GM12864 (cell line): ENCODE measurements at regions not wholly inside any gene's neighbourhood (a gene's known extent, or its start where the extent isn't known, plus 50 kb on each side); places are given as distances from the start of the nearest gene placed in this dataset.

ENCODE experiments used
- DNase-seq: peaks from one replicate; pipeline ENCODE4 v3.0.0-alpha.2; 2011; ENCODE audit warnings: low read depth
- H3K4me3 ChIP-seq: 2 replicates; pipeline ENCODE4 v1.5.1; 2011; ENCODE audit warnings: mild to moderate bottlenecking, low read depth, low read length, control low read depth
- TF ChIP-seq, protein P1 (sequence below): IDR thresholded peaks from 2 replicates; pipeline ENCODE4 v1.5.1; 2011; ENCODE audit warnings: low read depth, mild to moderate bottlenecking, moderate library complexity, low read length, control low read depth, inconsistent platforms; ENCODE audit errors: missing control alignments

DNA sequence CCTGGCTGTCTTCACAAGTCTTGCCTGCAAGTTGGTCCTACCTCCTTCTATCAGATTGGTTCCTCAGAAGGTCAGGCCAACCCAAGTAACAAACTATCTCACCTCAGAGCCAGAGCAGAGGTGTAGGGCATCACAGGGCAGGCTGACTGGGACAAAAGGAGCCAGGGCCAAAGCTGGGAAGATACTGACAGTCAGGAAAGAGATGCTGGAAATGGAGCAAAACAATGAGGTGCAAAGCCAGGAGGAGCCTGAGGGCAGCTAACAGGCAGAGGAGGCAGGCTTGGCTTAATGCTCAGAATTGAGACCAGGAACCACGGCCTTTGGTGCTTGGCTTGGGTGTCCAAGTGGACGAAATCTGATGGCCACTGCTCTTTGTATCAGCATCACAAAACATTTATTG, 68.4 kb upstream of the PNMA1 start:
- no peak overlapping the region for H3K4me3 ChIP-seq
- no peak for DNase-seq
- TF ChIP-seq, protein P1, sequence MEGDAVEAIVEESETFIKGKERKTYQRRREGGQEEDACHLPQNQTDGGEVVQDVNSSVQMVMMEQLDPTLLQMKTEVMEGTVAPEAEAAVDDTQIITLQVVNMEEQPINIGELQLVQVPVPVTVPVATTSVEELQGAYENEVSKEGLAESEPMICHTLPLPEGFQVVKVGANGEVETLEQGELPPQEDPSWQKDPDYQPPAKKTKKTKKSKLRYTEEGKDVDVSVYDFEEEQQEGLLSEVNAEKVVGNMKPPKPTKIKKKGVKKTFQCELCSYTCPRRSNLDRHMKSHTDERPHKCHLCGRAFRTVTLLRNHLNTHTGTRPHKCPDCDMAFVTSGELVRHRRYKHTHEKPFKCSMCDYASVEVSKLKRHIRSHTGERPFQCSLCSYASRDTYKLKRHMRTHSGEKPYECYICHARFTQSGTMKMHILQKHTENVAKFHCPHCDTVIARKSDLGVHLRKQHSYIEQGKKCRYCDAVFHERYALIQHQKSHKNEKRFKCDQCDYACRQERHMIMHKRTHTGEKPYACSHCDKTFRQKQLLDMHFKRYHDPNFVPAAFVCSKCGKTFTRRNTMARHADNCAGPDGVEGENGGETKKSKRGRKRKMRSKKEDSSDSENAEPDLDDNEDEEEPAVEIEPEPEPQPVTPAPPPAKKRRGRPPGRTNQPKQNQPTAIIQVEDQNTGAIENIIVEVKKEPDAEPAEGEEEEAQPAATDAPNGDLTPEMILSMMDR: no peak

DNA sequence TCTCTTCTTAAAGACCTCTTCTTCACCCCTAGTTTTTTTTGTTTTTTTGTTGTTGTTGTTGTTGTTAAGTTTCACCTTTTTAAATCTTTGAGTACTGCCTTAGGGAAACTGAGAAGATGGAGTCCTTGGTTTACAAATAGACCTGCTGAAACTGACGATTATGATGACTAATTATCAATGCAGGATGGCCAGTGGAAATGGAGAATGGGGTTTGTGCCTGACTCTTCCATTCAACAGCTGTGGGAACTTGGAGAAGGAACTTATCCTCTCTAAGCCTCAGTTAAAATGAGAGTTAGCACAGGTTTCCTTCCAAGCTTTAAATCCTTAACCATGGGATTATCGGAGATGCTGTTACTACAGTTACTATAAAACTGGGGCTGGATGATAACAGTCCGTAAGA, 66.7 kb upstream of the PNMA1 start:
- H3K4me3 ChIP-seq: no peak overlapping the region
- no peak for DNase-seq
- TF ChIP-seq, protein P1: no peak

DNA sequence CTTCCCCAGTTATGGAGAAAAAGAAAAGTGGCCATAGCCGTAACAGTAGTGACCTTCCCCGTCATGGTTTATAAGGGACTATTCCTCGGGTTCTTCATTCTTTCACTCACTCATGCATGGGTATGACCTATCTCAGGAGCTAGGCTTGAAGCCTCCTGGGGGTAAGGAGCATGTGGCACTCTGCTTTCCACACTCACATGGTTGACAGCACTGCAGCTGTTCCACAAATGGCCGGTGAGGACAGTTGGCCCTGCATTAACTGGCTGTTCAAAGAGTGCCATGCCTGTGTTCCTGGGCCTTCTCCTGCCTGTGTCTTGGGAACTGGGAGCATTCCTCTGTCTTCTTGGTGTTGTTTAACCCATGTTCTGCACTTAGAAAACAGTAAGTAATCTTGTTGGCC, 66.2 kb upstream of the PNMA1 start:
- no peak overlapping the region for H3K4me3 ChIP-seq
- DNase-seq: no peak
- TF ChIP-seq, protein P1: no peak

DNA sequence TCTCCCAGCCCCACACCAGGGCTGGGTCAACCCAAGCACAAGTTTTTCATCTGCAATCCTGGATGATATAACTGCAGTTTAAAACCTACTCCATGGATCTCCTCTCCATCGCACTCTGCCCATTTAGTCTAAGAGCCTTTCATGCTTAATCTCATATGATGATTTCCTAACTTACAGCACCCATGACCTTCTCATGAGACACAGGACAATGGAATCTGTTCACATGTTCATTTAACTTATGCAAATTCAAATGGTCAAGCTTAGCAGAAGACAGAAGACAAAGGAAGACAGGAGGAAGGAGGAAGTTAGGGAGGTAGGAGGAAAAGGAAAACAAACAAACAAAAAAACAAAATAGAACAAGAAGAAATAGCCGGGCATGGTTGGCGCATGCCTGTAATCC, 64.6 kb upstream of the PNMA1 start:
- H3K4me3 ChIP-seq: no peak overlapping the region
- TF ChIP-seq, protein P1: no peak

DNA sequence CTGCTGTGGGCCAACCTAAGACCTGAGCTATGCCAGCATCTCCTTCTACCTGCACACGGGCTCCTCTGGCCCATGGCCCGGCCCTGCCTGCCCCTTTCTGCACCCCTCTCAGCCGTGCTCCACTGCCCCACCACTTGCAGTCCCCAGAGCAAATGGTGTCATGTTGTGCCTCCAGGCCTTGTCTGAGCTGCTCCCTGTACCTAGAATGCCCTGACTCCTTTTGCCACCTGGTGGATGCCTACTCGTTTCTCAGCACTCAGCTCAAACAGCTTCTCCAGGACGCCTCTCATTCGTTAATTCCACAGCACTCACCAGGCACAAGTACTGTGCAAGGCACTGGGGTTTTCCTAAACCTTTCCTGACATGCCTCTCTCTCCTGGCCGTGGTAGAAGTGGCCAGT, 63.2 kb upstream of the PNMA1 start:
- no peak for DNase-seq

More for the DNA sequence above, 64.6 kb upstream of the PNMA1 start:
- no peak for DNase-seq

DNA sequence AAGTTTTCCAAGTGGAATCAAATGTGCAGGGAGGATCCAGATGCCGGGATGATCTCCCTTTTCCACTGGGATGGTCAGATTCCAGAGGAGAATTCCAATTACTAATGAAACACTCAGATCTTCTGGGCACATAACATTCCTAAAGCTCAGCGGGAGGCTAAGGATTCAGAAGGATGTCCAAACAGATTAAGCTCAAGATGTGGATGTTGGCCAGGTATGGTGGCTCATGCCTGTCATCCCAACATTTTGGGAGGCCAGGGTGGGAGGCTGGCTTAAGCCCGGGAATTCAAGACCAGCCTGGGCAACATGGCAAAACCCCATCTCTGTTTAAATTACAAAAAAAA, 62.0 kb upstream of the PNMA1 start:
- no peak overlapping the region for H3K4me3 ChIP-seq
- TF ChIP-seq, protein P1: no peak
- DNase-seq: no peak

More for the DNA sequence above, 63.2 kb upstream of the PNMA1 start:
- no peak overlapping the region for H3K4me3 ChIP-seq
- TF ChIP-seq, protein P1: peak; percentile 40

DNA sequence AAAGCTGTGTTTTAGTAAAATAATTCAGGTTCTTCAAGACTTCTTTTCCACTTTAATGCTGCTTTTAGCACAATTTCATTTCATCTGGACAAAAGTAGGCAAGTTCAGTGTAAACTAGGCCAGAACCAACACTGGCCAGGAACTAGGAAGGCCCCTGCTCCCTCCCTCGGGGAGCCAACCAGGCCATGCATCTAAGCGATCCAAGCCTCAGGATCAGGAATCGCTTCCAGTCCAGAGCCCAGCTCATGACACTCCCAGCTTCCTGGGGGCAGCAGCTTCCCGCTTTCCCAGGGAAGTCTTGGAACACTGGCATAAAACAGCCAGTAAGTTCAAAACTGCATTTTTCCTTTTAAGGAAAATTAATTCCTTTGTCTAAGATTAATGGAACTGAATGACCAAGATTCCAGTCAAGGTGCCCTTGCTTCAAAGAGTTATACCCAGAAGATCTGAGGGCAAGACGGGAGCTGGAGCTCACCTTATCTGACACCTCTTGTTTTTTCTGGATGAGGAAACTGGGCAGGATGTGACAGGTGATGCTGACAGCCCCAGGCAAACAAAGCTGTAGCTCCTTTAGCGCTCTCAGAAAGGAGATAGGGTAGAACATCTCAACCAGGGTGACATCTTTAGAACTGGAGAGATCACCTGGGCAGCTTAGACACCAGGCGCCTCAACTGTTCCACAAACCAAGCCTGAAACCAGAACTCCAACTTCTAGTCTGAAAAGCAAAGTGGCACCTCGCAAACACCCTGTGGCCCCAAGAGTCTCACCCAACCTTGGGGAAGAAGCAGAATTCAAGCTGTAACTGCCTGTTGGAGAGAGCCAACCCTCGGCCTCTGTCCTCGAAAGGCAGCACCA, 61.4 kb upstream of the PNMA1 start:
- no peak for DNase-seq
- TF ChIP-seq, protein P1: no peak
- no peak overlapping the region for H3K4me3 ChIP-seq
